ES-I3 (cell line): ENCODE measurements at regions not wholly inside any gene's neighbourhood (a gene's known extent, or its start where the extent isn't known, plus 50 kb on each side); places are given as distances from the start of the nearest gene placed in this dataset.

Experiments
- H3K36me3 ChIP-seq: 2 replicates; pipeline ENCODE4 v1.6.1; 2013; ENCODE audit warnings: mild to moderate bottlenecking, low read length, control low read depth, moderate library complexity; ENCODE audit not compliant: insufficient read depth
- H3K4me1 ChIP-seq: 2 replicates; pipeline ENCODE4 v1.6.1; 2013; ENCODE audit warnings: mild to moderate bottlenecking, control low read depth, low read length; ENCODE audit not compliant: insufficient read depth
- H3K9ac ChIP-seq: 2 replicates; pipeline ENCODE4 v1.6.1; 2013; ENCODE audit warnings: low read depth, mild to moderate bottlenecking, low read length, moderate library complexity
- H3K9me3 ChIP-seq: 2 replicates; pipeline ENCODE4 v1.6.1; 2013; ENCODE audit warnings: mild to moderate bottlenecking, low read length, moderate library complexity; ENCODE audit not compliant: control insufficient read depth, insufficient read depth

GRCh38 chr20:17796091-17796563 lies 96.4 kb downstream of the BANF2 start:
- Histone ChIP-seq H3K9me3 (peaks cover 3% of the 10 kb centered on the region), H3K9ac (no peak overlapping the region), H3K4me1 (no peaks in the 10 kb centered on the region), H3K36me3 (no peaks in the 10 kb centered on the region)

DNA sequence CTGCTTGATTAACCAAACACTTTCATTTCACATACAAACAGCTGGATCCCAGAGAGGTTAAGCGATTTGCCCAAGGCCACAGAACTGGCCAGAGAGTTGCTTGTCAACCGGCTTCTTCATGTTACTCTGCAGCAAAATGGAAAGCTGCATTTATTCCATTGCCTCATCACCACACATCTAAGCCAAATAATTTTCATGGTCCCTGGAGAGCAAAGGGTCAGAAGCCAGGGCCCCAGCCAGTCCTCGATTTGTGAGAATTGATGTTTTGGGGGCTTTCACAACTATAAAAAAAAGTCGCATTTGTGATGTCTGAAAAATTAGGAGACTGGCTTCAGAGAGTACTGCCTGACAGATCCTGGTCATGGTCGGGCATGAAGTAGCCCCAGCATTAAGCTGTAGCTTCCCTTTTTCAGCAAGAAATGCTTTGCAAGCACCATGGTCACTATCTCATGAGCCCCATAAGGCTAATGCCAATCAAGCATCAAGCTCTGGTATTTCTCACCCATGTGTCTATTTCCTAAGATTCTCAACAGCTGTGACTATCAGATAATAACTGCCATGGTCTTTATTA lies 95.8 kb downstream of the BANF2 start:
- H3K4me1 ChIP-seq: no peaks in the 10 kb centered on the region
- H3K9me3 ChIP-seq: peaks cover 3% of the 10 kb centered on the region; the same call in 1 of the 2 replicates
- no peaks in the 10 kb centered on the region for H3K36me3 ChIP-seq
- H3K9ac ChIP-seq: no peak overlapping the region

DNA sequence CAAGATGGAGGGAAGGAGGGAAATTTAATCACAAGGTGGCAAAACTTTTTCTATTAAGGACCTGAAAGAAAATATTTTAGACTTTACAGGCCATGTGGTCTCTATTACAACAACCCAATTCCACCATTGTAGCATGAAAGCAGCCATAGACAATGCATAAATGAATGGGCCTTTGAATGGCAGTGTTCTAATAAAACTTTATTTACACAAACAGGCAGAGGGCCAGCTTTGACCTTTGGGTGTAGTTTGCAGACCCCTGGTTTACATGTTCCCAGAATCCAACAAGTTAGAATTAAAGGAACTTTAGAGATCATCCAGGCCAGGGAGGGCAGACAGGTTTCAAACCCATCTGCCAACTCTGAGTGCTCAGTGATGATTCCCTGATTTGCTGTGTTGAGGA lies 95.2 kb downstream of the BANF2 start:
- Histone ChIP-seq H3K9ac (no peak overlapping the region), H3K4me1 (no peaks in the 10 kb centered on the region), H3K9me3 (peaks cover 3% of the 10 kb centered on the region; the same call in 1 of the 2 replicates), H3K36me3 (no peaks in the 10 kb centered on the region)

DNA sequence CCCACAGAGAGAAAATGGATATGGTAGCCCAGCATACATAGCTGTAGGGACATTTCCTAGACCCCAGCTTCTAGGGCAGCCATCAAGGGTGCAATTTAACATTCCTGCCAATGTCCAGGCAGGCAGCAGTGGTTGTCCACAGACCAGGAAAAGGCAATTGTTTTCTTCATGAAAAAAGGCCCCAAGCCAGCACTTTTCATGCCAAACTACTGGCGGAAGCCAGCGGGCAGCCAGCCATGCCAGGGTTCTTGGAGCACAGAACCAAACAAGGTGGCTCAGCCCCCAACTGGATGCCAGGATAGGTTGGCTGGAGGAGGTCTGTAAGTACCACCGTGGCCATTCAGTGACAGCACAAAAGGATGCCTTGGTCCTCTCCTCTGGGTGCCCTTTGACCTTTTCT lies 94.6 kb downstream of the BANF2 start:
- no peaks in the 10 kb centered on the region for H3K9me3 ChIP-seq

DNA sequence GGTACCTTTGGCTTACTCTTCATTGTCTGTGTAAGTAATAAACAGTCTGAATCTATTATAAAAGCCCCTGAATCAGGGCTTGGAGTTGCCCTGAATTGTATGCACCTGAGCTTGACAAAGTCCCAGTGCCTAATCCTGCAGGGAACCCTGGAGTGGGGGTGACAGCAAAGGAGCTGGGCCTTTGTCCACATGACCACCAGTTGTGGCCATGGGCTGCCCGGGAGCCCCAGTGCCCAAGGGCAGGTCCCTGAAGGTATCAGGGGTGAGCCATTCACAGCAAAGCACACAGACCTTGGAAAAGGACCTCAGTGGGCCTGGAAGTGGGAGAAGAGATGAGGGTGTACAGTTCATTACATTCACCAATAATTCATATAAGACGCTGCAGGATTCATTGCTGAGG lies 94.2 kb downstream of the BANF2 start:
- no peaks in the 10 kb centered on the region for H3K36me3 ChIP-seq
- no peak overlapping the region for H3K9ac ChIP-seq
- H3K9me3 ChIP-seq: no peaks in the 10 kb centered on the region
- H3K4me1 ChIP-seq: no peaks in the 10 kb centered on the region

More for the DNA sequence above, 94.6 kb downstream of the BANF2 start:
- no peaks in the 10 kb centered on the region for H3K36me3 ChIP-seq
- no peaks in the 10 kb centered on the region for H3K4me1 ChIP-seq
- H3K9ac ChIP-seq: no peak overlapping the region

- Histone ChIP-seq H3K36me3 (no peaks in the 10 kb centered on the region), H3K9ac (no peak overlapping the region), H3K9me3 (no peaks in the 10 kb centered on the region), H3K4me1 (no peaks in the 10 kb centered on the region; the same call in 1 of the 2 replicates)
These were observed 90.5 kb downstream of the BANF2 start for GRCh38 chr20:17790296-17790695.

- H3K9ac ChIP-seq: no peak overlapping the region
These were observed 88.0 kb downstream of the BANF2 start for GRCh38 chr20:17787816-17788215.

DNA sequence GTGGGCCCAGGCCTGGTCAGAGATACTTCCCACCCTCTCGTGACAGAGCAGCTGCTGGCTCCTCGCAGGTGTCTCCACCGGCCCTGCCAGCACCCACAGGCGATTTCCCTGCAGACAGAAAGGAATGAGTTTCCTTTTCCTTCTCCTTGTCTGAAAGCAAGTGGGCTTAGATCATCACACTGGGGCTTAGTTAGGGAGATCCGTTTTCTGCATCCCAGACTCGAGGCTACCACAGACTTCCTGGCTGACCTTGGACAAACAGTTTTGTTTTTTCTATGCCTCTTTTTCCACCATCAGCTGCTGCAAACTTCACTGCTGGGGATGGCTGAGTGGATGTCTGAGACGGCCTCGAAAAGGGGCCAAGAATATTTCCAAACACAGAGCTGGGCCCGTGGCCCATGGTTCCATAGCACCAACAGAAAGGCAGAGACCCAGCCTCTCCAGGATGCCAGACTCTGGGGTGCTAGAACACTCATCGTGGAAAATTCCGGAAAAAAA lies 86.5 kb downstream of the BANF2 start:
- Histone ChIP-seq H3K9ac (no peak overlapping the region), H3K36me3 (no peaks in the 10 kb centered on the region), H3K4me1 (no peaks in the 10 kb centered on the region; the same call in 1 of the 2 replicates), H3K9me3 (no peaks in the 10 kb centered on the region)

More at GRCh38 chr20:17787816-17788215, 88.0 kb downstream of the BANF2 start:
- H3K4me1 ChIP-seq: no peaks in the 10 kb centered on the region; the same call in 1 of the 2 replicates
- no peaks in the 10 kb centered on the region for H3K9me3 ChIP-seq
- no peaks in the 10 kb centered on the region for H3K36me3 ChIP-seq
